LNCaP clone FGC (cell line): ENCODE measurements at regions not wholly inside any gene's neighbourhood (a gene's known extent, or its start where the extent isn't known, plus 50 kb on each side); places are given as distances from the start of the nearest gene placed in this dataset.

ENCODE experiments used
- DNase-seq: peaks from one replicate; pipeline ENCODE4 v3.0.0-alpha.2; 2011; ENCODE audit warnings: low read depth
- H3K4me3 ChIP-seq: 2 replicates; pipeline ENCODE4 v1.5.1; 2011; ENCODE audit warnings: mild to moderate bottlenecking, low read depth, low read length, control low read depth
- TF ChIP-seq, protein P1 (sequence below): IDR thresholded peaks from 2 replicates; pipeline ENCODE4 v1.5.1; 2012; ENCODE audit warnings: mild to moderate bottlenecking; ENCODE audit not compliant: control insufficient read depth, insufficient read depth; ENCODE audit errors: extremely low read depth

DNA sequence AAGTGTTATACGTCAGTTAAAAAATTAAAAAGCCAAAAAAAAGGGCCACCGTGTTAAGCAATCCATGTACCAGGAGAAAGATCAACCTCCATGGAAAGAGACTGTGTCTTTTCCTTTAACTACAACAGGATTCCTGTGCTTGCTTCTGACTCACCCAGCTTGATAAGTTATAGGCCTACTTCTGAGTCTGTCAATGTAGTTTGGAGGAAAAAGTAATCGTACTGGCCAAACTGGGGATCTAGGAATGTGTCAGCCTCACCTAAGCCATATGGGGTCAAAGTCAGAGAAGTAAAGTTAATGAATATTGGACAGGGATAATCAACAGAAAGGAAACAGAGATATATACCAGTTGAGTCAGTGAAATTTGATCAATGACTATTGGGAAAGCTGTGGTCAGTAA lies 470.8 kb upstream of the SLIT2 start:
- no peak overlapping the region for H3K4me3 ChIP-seq
- TF ChIP-seq, protein P1, sequence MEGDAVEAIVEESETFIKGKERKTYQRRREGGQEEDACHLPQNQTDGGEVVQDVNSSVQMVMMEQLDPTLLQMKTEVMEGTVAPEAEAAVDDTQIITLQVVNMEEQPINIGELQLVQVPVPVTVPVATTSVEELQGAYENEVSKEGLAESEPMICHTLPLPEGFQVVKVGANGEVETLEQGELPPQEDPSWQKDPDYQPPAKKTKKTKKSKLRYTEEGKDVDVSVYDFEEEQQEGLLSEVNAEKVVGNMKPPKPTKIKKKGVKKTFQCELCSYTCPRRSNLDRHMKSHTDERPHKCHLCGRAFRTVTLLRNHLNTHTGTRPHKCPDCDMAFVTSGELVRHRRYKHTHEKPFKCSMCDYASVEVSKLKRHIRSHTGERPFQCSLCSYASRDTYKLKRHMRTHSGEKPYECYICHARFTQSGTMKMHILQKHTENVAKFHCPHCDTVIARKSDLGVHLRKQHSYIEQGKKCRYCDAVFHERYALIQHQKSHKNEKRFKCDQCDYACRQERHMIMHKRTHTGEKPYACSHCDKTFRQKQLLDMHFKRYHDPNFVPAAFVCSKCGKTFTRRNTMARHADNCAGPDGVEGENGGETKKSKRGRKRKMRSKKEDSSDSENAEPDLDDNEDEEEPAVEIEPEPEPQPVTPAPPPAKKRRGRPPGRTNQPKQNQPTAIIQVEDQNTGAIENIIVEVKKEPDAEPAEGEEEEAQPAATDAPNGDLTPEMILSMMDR, result no peak
- no peak for DNase-seq

DNA sequence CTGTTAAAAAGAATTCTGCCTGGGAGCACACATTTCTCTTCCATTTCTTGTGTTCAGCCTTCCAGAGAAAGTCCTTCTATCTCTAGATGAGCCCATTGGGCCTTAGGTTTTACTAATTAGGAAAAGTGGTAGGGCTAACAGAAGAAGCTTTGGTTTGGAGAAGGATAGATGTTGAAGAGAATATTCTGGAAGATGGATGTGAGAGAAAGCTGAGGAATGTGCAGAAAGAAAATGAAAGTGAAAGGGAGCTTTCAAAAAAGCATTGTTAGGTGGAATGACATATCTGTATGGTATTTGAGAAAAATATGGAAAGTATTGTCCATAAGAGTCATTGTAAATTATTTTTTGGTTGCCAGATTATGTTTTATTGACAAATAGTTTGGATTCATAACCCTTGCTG lies 474.8 kb upstream of the SLIT2 start:
- TF ChIP-seq, protein P1, result no peak
- H3K4me3 ChIP-seq, result no peak overlapping the region
- no peak for DNase-seq

DNA sequence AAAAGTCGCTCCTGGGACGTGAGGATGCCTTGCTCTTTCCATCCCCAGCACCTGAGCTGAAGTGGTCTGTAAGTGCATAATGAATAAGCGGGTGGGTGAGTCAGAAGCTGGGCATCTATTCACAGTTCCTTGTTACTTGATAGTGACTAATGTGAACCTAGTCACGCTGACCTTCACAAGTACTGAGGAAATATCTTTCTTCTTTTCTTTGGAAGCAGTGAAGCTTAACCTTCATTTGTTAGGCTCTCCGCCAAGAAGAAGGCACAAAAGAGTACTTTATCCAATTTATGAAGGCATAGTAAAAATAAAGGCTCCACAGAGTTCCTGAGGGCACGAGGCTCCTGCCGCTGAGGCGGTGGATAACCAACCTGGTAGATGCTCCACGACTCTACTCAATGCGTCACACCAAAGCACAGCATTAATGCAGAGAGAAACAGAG lies 475.7 kb upstream of the SLIT2 start:
- H3K4me3 ChIP-seq, result no peak overlapping the region
- TF ChIP-seq, protein P1, result no peak
- DNase-seq, result no peak

DNA sequence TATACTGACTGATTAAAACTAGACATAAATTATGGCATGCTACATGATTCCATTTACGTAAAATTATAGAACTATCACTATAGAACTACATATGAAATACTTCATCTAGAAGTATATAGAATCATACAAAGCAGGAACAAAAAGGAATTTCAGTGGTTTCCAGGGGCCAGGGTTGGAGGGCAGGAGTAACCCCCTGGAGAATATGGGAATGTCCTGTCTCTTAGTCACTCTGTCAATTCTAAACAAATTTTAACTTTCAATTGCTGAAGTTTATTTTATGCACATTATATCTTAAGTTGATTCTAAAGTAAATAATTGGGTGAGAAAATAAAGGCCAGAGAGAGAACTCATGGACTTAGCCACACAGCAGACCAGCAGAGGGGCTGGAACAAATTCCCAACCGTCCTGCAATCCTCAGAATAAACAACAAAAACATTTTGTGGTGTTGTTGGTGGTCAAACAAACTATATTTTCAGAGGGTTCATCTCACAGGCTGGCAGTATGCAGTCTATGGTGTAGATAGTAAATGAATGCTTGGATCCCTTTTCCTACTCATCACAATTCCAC lies 476.9 kb upstream of the SLIT2 start:
- no peak for DNase-seq
- no peak overlapping the region for H3K4me3 ChIP-seq
- TF ChIP-seq, protein P1, result no peak

DNA sequence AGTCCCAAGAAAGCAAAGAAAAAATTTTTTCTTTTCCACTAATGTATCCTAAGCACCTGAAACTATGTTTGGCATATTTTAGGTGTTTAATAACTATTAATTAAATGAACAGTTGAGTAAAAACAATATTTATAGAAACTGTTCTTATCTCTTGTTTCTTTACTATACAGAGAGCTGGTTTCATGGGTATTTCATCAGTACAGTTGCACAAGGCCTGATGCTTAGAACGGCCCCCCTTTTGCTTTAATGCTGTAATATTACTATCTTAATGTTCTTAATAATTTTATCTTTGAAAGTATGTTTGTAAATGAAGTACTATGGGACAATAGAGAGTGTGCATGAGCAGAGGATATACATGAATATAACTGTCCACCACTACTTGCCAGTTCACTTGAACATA lies 479.1 kb upstream of the SLIT2 start:
- H3K4me3 ChIP-seq, result no peak overlapping the region
- no peak for DNase-seq

DNA sequence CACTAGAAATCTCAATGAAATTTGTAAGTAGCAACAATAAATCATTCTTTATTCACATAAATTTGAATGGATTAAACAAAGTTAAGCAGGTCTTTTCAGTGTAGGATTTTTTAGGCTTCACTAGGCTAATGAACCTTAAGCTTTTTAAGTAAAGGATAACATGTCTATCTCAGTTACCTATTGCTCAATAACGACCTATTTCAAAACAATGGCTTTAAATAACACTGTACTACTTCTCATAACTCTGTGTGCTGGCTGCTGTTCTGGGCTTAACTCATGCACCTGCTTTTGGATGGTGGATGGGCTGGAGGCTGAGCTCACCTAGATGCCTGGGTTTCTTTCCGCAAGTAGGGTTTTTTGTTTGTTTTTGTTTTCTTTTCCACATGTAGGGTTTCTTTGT lies 495.0 kb upstream of the SLIT2 start:
- no peak overlapping the region for H3K4me3 ChIP-seq
- TF ChIP-seq, protein P1, result no peak
- DNase-seq, result no peak

More for the DNA sequence above, 479.1 kb upstream of the SLIT2 start:
- TF ChIP-seq, protein P1, result no peak

DNA sequence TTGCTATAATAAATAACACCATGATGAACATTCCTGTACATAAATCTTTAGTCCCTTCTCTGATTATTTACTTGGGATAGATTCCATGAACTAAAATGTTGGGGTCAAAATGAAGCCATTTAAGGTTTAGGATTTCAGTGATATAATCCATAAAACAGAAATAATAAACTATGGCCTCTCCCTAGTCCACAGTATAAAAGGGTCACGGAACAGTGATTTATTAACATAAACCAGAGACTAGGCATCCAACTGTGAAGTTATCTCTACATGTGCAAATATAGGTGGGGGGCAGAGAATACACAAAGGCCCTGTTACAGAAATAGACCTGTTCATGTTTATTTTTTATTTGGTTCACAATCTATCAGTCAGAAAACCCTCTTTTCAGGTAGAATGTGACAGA lies 499.1 kb upstream of the SLIT2 start:
- no peak overlapping the region for H3K4me3 ChIP-seq
- TF ChIP-seq, protein P1, result no peak
- no peak for DNase-seq
